GM21515 (cell line): ENCODE measurements at regions not wholly inside any gene's neighbourhood (a gene's known extent, or its start where the extent isn't known, plus 50 kb on each side); places are given as distances from the start of the nearest gene placed in this dataset.
"Not testable (repeated sequence)": the region's sequence is repeated elsewhere in the genome, so short reads cannot be mapped to it uniquely, and the experiment has no call there.

Experiments used
- ATAC-seq: cut with Tn5 transposase; IDR thresholded peaks from one replicate; pipeline ENCODE4 v1.9.1; 2021; ENCODE audit not compliant: unreplicated experiment

DNA sequence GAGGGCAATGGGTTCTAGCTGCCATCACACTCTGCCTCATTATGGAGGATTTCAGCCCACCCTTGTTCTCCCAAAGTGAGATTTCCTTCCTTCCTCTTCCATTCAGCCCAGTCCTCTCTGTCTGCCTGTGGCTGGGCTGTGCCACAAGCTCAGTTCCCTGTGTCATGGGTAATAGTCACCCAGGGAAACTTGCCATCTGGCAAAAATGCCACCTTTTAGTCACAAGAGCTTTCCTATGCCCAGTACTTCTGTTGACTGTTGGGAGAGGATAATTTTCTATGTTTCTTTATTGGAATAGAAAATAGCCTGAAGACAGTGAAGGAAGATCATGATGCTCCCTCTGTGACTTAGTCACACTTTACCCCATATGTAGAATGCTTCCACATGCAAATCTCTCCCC is 71.4 kb downstream of the TLR4 start:
- no peak for ATAC-seq

DNA sequence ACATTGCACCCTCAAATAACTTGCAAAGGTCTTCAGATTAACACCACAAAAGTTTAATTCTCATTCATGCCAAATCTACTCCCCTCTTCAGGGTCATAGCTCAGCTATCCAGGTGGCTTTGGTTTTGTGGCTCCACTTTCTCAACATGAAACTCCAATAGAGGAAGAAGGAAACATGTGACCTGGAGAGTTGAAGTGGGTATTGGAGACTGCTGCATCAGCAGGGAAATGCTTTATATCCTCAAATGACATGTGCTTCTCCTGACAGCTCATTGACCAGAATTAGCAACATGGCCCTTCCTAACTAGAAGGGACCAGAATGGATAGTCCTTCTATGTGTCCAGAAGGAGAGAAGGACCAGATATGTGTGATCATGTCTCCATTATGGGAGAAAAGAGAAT is 73.6 kb downstream of the TLR4 start:
- ATAC-seq: peak; percentile 58

DNA sequence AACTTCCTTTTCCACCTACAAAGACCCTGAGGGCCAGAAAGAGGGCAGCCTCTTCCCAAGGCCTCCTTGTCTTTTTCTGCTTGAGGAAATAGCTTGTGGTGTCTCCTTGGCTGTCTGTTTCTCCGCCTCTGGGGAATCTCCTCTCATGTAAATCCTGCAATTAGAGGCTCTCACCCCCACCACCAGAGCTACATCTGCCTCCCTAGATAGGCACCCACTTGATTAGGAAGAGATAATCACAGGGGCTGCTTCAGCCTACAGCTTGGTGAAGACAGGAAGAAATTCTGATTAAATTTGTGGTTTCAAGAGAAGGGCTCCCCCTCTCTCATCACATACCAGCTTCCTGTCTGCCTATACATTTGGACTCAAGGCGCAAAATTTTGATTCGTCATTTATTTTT is 75.6 kb downstream of the TLR4 start:
- no peak for ATAC-seq

DNA sequence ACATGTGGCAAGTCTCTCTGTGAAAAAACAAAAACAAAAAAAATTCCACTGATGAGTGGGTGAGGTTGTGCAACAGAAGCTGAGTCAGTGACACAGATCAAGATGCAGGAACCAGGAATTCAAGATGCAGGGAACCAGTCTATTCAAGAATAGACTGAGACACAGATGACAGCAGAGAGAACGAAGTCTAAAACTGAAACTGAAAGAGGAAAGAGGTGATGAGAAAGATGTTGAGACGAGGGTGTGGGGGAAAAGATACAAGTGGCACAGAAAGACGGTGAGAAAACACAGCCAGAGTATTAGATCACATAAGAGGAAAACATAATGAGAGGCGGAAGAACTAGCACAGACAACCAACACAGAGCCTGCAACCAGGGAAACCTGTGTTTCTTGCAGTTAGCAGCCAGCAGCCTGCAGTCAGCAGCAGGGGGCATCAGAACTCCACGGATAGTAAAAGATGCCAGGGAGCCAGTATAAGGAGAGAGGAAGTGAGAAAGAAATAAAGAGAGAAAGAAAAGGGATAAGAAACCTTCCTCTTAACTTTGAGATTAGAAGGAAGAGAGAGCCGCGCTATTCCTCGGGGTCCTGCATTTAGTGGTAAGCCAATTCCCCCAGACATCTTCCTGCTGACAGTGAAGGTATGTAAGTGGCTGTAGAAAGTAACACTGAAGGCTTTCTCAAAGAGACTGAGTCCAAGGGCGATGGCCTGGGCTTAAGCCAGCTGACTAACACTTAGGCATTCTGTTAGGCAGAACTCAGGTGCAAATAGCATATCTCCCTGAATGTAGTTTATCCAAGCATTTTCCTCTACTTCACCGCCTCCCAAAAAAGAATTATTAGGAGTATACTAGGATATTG is 79.0 kb downstream of the TLR4 start:
- peak; percentile 74 for ATAC-seq

DNA sequence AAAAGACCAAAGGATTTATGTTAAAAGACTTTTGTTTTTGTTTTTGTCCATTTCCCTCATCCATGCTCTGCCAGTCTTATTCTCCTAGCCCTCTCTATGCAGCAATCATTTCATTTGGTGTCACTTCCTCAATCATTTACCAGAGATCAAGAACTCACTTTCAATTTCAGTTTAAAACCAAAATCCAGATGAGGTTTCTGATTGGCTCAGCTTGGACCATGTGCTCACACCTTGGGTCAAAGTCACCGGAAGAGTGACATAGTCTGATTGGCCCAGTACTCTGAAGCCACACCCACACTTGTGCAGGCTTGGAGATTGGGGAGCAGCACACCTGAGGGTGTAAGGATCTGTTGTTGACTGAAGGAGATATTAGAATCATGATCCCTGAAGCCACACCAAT is 79.6 kb downstream of the TLR4 start:
- peak; percentile 85 for ATAC-seq

DNA sequence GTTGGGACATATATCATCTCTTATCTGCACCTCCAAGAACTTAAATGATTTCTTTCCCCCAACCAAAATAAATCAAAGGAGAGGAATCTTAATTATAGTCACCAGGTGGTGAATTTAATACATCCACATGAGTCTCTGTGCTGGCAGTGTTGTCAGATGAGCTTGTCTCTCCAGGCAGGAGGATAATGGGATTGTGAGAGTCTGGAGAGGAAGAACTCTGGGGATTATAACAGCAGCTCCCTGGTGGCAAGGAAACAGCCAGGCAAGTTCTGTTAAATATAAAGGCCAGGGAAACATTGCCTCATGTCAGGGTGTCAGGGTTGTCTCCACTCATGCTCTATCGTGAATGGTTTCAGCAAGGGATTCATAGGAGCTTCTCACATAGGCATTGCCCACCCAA is 80.8 kb downstream of the TLR4 start:
- no peak for ATAC-seq

DNA sequence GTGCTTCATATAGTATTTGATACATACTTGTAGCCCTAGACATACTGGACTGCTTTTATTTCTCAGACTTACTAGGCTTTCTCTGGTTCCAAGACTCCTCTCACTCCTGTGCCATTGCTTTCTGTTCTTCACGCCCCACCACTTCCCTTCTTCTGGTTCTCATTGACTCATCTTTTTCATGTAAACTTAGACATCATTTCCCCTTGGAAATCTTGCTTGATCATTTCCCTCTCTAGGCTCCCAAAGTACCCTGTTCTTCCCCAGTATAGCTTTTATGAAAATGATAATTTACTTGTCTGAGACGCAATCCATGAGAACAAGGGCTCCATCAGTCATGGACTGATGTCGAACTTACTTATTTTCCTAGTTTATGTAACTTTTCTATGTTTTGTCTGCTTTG is 83.5 kb downstream of the TLR4 start:
- no peak for ATAC-seq

DNA sequence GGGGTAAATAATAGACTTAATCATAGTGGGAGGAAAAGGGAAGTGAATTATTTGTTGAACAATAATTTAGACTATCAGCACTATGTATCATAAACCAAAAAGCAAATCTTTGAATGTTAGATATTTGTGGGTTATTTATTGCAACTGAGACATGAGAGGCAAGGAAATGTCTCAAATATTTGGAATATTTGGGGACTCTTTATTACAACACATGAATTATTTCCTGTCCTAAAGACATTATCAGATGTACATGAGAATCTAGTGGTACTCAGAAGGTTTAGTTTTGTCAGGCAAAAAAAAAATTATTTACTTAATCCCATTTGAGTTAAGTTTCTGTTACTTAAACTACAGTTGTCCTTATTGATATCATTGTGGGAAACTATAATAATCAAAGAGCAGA is 91.1 kb downstream of the TLR4 start:
- ATAC-seq: no peak

DNA sequence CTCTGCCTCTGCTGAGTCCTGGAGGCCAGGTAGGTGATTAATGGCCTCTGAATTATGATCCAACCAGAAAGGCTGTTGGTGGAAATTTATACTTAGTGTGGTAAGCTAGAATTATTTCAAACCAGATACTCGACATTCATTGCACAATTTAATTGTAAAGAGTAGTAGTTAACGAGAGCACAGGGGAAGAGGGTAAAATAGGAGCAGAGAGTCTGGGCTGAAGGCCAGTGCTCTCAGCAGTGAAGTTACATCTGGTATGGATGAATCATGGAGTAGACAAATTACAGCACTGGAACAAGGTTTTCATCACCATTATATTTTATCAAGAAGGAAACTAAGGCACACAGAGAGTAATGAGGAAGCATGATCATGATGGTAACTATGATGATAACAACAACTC is 92.5 kb downstream of the TLR4 start:
- ATAC-seq: no peak

DNA sequence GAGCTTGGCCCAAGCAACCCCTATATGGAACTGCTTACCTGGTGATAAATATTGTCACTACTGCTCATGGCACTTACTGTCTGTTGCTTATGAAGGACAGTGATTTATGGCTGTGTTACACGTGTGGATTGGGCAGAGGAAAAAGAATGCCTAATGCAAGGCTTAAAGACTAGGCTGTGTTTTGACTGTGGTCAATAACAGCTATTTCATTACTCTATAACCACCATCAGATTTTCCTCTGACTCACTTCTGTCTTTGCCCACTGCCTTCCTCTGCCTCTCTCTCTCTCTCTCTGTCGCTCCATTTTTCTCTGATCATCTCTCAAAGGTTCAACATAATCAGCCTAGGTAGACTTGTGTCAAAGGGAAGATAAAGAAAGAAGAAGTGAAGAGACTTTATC is 96.2 kb downstream of the TLR4 start:
- ATAC-seq: no peak

DNA sequence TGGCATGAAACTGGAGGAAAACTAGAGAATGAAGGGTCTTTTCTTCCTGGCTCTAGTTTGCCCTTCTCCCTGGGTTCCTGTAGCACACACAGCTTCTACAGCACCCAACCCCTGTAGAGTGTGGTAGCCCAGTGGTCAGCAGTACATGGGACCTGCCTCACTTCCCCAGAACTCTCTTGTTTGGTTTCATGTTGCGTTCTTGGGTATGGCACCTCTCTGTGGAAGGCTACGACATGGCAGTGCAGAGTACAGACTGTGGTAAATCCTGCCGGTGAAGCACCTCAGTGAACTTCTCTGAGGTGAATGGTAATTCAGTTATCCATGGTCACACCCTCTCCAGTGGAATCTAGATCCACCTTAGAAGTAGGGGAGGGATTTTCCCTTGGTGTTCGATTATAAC is 105.5 kb downstream of the TLR4 start:
- no peak for ATAC-seq

DNA sequence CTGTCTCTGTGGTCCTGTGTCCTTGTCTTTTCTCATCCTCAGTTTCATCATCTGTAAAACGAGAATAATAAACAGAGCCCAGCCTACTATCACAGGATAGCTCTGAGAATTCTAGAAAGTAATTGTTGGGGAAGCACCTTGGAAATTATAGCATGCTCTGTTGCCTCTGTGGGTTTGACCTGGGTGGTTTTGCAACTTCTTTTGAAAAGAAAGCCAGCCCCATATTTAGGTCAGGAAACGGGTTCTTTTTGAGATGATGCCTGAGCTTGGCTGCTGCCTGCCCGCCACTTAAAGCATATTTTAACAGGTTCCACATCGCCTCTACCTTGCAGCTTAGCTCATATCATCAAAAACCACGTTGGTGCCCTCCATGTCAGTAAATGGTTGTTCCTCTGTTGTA is 111.1 kb downstream of the TLR4 start:
- ATAC-seq: peak; percentile 70

DNA sequence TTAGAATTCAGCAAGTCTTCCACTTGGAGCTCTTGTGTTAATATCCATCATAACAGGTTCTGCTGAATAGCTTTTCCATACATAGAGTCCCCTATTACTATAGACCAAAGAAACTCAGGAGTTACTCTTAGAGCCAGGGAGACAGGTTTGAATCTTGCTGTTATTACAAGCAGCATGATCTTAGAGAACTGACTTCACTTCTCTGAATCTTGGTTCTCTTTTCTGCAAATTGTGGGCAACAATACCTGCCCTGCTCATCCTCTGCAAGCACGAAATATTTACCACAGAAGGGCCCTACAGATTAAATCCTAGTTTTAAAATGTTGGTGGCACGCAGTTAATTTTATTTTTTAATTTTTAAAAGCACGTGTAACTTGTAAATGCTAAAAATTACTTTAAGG is 111.7 kb downstream of the TLR4 start:
- ATAC-seq: no peak

DNA sequence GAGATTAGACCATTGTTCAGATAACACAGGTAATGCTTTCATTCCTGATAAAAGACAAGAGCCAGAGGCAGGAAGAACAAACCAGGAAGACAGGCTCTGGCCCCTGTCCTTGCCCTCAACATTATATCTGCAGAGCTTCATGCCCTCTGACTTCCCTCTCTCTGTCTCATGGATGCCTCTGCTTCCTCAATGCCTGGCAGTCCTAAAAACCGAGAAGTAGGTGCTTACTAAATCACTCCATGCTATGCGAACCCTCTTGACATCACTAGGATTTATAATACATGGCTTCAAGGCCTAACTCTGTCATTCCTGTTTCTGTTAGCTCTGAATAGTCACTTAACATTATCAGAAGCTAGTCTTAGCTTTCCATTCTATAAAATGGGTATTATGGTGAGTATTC is 117.8 kb downstream of the TLR4 start:
- ATAC-seq: no peak

DNA sequence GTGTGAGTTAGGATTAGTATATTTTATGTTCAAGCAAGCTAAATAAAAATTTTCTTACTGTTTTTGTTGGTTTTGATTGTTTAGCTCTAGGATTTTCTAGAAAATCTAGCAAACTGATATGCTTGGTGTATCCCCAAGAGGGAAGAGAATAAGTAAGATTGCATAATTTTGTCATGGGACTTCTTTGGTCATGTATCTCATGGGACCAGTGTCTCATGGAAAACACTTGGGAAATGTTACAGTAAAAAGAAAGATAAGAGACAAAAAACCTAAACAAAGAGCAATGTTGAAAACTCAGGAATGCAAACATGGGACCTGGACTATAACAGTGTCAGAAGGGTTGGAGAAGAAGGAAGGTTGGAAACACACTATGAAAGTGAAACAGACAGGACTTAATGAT is 119.4 kb downstream of the TLR4 start:
- no peak for ATAC-seq

DNA sequence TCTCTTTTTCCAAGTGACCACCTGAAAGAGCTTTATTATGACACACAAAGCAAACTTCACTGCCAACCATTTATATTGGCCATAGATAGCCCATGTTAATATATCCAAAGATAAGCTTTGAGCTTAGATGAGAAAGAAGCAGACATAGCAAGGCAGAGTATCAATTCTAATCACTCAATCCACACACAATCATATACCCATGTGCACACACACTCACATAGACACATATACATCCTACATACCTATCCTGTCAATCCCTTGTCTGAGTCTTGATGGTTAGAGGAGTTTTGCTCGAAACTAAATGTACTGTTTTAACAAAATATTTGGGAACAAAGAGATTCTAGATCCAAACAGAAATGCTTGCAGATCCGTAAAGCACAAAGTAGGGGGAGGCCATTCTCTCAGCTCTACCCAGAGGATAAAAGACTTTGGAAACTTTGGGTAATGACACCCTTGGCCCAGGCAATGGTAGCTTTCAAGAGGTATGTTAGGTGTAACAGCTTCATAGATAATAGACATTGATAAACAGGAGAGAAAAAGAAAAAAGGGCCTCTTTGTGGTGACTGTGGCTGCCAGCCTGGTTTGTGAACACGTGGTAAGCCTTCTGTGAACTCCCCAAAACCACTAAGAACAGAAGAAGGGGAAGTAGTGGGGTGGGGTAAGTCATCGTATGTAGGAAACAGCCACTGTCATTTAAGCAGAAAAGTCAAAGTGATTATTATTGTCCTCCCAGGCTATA is 121.6 kb downstream of the TLR4 start:
- ATAC-seq: peak; percentile 99

DNA sequence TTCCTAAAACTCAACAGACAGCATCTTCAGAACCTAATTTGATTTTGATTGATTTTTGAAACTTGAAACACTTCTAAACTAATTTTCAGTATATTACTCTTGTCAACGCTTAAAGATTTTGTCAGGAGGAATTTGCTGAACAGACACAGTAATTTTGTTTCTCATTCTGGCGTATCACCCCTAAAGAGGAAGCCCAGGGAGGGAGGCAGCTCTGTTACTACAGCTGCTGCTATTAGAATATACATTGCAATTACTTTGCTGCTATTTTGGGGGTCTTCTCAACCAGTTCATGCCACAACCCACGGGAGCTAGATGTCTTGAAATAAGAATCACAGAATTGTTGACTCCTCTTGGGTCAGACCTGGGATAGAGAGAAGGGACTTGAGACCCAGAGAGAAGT is 122.6 kb downstream of the TLR4 start:
- no peak for ATAC-seq

DNA sequence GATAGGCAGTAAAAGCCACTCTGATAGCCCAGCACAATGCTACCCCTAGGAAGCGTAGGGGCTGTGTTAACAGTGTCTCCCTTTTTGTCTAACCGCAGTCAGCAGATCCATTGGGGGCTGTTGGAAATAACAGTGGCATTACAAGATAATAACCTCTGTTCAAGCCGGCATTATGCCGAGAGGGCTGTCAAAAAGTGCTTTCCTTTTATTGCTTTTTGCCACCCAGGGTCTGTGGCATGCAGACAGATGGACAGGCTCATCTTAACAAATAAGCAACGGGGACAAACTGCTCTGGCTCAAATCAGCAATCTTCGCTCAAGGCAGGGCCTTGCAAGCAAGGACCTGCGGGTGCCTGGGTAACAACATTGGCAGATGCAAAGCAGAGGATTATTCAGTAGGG is 123.3 kb downstream of the TLR4 start:
- no peak for ATAC-seq

DNA sequence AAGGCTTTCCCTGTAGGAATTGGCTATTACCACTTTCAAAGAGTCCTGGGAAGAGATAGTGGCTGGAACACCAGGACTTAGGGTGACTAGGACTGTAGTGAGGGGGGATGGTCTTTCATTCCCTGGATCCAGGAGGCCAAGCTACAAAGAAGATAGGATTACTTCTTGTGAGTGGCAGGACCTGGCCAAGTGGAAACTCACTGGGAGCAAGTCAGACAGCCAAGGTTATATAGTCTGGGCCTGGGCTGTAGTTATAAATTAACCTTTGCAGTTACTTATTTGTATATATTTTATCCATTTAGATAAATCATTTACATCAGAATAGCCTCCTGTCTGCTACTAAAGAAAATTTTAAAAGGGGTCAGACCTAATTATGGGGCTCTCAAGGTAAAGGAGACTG is 124.3 kb downstream of the TLR4 start:
- no peak for ATAC-seq

DNA sequence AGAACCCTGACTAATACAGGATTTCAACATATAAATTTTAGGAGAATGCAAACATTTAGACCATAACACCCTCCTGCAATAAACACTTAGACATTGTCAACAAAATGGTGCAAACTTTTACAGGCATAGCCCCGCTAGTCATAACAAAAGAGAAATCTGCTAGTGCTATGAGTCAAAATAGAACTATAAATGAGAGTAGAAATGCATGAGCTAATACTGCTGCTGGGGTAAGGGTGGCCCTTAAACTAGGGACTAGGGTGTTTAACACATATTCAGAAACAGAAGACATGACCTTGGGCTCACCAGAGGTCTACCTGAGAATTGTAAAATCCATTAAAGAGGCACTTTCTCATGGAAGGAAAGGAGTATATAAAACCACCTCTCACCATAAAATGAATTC is 131.6 kb downstream of the TLR4 start:
- peak; percentile 72 for ATAC-seq

DNA sequence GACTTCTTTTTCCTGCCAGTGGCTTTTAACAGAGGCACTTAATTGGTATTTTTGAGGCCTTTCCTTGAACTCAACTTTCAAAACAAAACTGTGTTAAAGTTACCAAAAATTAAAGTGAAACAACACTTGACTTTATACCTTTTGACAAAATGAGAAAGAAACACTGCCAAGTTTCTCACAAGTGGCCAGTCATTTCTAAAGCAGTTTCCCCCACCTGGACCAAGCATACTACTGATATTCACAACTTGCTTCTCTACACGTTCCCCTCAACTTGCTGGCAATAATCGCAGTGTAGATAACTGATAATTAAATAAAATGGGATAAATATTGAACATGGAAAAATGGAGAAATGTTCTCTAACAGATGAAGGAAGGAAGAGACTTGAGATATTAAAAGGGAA is 135.7 kb downstream of the TLR4 start:
- no peak for ATAC-seq

DNA sequence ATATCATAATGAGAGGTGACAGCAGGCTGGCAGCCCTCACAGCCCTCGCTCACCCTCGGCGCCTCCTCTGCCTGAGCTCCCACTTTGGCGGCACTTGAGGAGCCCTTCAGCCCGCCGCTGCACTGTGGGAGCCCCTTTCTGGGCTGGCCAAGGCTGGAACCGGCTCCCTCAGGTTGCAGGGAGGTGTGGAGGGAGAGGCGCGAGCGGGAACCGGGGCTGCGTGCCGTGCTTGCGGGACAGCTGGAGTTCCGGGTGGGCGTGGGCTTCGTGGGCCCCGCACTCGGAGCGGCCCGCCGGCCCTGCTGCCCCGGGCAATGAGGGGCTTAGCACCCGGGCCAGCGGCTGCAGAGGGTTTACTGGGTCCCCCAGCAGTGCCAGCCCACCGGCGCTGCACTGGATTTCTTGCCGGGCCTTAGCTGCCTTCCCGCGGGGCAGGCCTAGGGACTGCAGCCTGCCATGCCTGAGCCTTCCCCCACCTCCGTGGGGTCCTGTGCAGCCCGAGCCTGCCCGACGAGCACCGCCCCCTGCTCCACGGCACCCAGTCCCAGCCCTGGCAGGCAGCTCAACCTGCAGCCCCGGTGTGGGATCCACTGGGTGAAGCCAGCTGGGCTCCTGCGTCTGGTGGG is 147.7 kb downstream of the TLR4 start:
- ATAC-seq: not testable (repeated sequence)
